HEK293 (cell line): ENCODE measurements at regions not wholly inside any gene's neighbourhood (a gene's known extent, or its start where the extent isn't known, plus 50 kb on each side); places are given as distances from the start of the nearest gene placed in this dataset.

ENCODE experiments used
- ZNF10 ChIP-seq: fragments of 450-650 bp; formaldehyde crosslinking; IDR thresholded peaks from 2 replicates; pipeline ENCODE4 v1.5.1; 2017; ENCODE audit warnings: missing biosample characterization, missing genetic modification characterization
- ZNF350 ChIP-seq: fragments of 450-650 bp; formaldehyde crosslinking; IDR thresholded peaks from 2 replicates; pipeline ENCODE4 v1.5.0; 2017; ENCODE audit warnings: missing biosample characterization, mild to moderate bottlenecking, missing genetic modification characterization
- ZNF37A ChIP-seq: fragments of 450-650 bp; IDR thresholded peaks from 2 replicates; pipeline ENCODE4 v1.5.1; 2018; ENCODE audit warnings: missing biosample characterization, missing genetic modification characterization
- ZNF398 ChIP-seq: fragments of 450-650 bp; formaldehyde crosslinking; IDR thresholded peaks from 2 replicates; pipeline ENCODE4 v1.5.1; 2017; ENCODE audit warnings: missing biosample characterization, missing genetic modification characterization
- ZNF449 ChIP-seq: fragments of 450-650 bp; formaldehyde crosslinking; IDR thresholded peaks from 2 replicates; pipeline ENCODE4 v1.5.1; 2017; ENCODE audit warnings: missing biosample characterization, mild to moderate bottlenecking, missing genetic modification characterization, moderate library complexity
- ZNF830 ChIP-seq: fragments of 450-650 bp; IDR thresholded peaks from 2 replicates; pipeline ENCODE4 v1.5.0; 2018; ENCODE audit warnings: missing biosample characterization, missing genetic modification characterization, low read depth, mild to moderate bottlenecking, moderate library complexity
- ZSCAN16 ChIP-seq: fragments of 450-650 bp; formaldehyde crosslinking; IDR thresholded peaks from 2 replicates; pipeline ENCODE4 v1.5.1; 2016; ENCODE audit warnings: missing biosample characterization, missing genetic modification characterization
- ZSCAN30 ChIP-seq: fragments of 450-650 bp; IDR thresholded peaks from 2 replicates; pipeline ENCODE4 v1.5.1; 2018; ENCODE audit warnings: missing biosample characterization, mild to moderate bottlenecking, missing genetic modification characterization, moderate library complexity
- TF ChIP-seq, protein P1 (sequence below): fragments of 450-650 bp; IDR thresholded peaks from 2 replicates; pipeline ENCODE4 v1.5.1; 2018; ENCODE audit warnings: missing biosample characterization, mild to moderate bottlenecking, missing genetic modification characterization
- TF ChIP-seq, protein P2 (sequence below): fragments of 450-650 bp; formaldehyde crosslinking; IDR thresholded peaks from 2 replicates; pipeline ENCODE4 v1.5.1; 2016; ENCODE audit warnings: missing biosample characterization, missing genetic modification characterization
- TF ChIP-seq, protein P3 (sequence below): fragments of 450-650 bp; formaldehyde crosslinking; IDR thresholded peaks from 2 replicates; pipeline ENCODE4 v1.5.1; 2016; ENCODE audit warnings: missing biosample characterization, missing genetic modification characterization, borderline replicate concordance
- TF ChIP-seq, protein P4 (sequence below): fragments of 450-650 bp; formaldehyde crosslinking; IDR thresholded peaks from 2 replicates; pipeline ENCODE4 v1.5.1; 2016; ENCODE audit warnings: missing biosample characterization, missing genetic modification characterization

DNA sequence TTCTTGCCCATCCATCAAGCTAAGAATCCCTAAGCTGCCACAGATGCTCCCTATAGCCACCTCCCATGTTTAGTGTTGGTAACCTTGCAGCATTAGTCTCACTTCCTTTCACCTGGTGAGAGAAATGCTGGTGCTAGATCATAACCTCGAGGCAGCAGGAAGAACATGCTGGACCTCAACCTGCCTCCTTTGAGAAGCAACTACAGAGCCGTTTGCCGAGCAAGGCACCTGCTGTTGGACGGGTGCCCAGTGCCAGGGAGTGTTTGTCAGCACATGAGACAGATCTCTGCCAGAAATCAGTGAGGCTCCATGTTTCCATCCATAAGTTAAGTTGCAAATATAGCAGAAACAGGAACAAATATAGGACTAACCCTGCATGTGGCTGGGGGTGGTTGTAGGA, 955.7 kb downstream of the TUSC7 start:
- no peak for TF ChIP-seq ZSCAN16 (tag by site-specific recombination)
- TF ChIP-seq, protein P1, sequence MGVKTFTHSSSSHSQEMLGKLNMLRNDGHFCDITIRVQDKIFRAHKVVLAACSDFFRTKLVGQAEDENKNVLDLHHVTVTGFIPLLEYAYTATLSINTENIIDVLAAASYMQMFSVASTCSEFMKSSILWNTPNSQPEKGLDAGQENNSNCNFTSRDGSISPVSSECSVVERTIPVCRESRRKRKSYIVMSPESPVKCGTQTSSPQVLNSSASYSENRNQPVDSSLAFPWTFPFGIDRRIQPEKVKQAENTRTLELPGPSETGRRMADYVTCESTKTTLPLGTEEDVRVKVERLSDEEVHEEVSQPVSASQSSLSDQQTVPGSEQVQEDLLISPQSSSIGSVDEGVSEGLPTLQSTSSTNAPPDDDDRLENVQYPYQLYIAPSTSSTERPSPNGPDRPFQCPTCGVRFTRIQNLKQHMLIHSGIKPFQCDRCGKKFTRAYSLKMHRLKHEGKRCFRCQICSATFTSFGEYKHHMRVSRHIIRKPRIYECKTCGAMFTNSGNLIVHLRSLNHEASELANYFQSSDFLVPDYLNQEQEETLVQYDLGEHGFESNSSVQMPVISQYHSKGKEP (tag by site-specific recombination) = no peak
- TF ChIP-seq ZNF10 = no peak
- TF ChIP-seq ZNF37A (tag by site-specific recombination) = no peak
- no peak for TF ChIP-seq ZNF350 (tag by site-specific recombination)
- TF ChIP-seq, protein P2, sequence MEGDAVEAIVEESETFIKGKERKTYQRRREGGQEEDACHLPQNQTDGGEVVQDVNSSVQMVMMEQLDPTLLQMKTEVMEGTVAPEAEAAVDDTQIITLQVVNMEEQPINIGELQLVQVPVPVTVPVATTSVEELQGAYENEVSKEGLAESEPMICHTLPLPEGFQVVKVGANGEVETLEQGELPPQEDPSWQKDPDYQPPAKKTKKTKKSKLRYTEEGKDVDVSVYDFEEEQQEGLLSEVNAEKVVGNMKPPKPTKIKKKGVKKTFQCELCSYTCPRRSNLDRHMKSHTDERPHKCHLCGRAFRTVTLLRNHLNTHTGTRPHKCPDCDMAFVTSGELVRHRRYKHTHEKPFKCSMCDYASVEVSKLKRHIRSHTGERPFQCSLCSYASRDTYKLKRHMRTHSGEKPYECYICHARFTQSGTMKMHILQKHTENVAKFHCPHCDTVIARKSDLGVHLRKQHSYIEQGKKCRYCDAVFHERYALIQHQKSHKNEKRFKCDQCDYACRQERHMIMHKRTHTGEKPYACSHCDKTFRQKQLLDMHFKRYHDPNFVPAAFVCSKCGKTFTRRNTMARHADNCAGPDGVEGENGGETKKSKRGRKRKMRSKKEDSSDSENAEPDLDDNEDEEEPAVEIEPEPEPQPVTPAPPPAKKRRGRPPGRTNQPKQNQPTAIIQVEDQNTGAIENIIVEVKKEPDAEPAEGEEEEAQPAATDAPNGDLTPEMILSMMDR (tag by site-specific recombination) = no peak
- no peak for TF ChIP-seq ZNF830
- no peak for TF ChIP-seq ZSCAN30
- no peak for TF ChIP-seq ZNF449 (tag by site-specific recombination)
- no peak for TF ChIP-seq ZNF398 (tag by site-specific recombination)
- TF ChIP-seq, protein P3, sequence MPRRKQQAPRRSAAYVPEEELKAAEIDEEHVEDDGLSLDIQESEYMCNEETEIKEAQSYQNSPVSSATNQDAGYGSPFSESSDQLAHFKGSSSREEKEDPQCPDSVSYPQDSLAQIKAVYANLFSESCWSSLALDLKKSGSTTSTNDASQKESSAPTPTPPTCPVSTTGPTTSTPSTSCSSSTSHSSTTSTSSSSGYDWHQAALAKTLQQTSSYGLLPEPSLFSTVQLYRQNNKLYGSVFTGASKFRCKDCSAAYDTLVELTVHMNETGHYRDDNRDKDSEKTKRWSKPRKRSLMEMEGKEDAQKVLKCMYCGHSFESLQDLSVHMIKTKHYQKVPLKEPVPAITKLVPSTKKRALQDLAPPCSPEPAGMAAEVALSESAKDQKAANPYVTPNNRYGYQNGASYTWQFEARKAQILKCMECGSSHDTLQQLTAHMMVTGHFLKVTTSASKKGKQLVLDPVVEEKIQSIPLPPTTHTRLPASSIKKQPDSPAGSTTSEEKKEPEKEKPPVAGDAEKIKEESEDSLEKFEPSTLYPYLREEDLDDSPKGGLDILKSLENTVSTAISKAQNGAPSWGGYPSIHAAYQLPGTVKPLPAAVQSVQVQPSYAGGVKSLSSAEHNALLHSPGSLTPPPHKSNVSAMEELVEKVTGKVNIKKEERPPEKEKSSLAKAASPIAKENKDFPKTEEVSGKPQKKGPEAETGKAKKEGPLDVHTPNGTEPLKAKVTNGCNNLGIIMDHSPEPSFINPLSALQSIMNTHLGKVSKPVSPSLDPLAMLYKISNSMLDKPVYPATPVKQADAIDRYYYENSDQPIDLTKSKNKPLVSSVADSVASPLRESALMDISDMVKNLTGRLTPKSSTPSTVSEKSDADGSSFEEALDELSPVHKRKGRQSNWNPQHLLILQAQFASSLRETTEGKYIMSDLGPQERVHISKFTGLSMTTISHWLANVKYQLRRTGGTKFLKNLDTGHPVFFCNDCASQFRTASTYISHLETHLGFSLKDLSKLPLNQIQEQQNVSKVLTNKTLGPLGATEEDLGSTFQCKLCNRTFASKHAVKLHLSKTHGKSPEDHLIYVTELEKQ (tag by site-specific recombination) = no peak
- TF ChIP-seq, protein P4, sequence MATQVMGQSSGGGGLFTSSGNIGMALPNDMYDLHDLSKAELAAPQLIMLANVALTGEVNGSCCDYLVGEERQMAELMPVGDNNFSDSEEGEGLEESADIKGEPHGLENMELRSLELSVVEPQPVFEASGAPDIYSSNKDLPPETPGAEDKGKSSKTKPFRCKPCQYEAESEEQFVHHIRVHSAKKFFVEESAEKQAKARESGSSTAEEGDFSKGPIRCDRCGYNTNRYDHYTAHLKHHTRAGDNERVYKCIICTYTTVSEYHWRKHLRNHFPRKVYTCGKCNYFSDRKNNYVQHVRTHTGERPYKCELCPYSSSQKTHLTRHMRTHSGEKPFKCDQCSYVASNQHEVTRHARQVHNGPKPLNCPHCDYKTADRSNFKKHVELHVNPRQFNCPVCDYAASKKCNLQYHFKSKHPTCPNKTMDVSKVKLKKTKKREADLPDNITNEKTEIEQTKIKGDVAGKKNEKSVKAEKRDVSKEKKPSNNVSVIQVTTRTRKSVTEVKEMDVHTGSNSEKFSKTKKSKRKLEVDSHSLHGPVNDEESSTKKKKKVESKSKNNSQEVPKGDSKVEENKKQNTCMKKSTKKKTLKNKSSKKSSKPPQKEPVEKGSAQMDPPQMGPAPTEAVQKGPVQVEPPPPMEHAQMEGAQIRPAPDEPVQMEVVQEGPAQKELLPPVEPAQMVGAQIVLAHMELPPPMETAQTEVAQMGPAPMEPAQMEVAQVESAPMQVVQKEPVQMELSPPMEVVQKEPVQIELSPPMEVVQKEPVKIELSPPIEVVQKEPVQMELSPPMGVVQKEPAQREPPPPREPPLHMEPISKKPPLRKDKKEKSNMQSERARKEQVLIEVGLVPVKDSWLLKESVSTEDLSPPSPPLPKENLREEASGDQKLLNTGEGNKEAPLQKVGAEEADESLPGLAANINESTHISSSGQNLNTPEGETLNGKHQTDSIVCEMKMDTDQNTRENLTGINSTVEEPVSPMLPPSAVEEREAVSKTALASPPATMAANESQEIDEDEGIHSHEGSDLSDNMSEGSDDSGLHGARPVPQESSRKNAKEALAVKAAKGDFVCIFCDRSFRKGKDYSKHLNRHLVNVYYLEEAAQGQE = no peak
